ENCODE measurements at regions not wholly inside any gene's neighbourhood (a gene's known extent, or its start where the extent isn't known, plus 50 kb on each side); places are given as distances from the start of the nearest gene placed in this dataset.

DNA sequence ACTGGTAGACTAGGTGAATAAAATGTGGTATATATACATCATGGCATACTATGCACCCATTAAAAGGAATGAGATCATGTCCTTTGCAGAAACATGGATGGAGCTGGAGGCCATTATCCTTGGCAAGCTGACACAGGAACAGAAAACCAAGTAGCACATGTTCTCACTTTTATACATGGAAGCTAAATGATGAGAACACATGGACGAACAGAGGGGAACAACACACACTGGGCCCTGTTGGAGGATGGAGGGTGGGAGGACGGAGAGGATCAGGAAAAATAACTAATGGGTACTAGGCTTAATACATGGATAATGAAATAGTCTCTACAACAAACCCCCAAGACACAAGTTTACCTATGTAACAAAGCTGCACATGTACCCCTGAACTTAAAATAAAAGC lies 780.0 kb downstream of the DACH1 start:
- DNase-seq (ENCODE audit: low read depth): no peak

DNA sequence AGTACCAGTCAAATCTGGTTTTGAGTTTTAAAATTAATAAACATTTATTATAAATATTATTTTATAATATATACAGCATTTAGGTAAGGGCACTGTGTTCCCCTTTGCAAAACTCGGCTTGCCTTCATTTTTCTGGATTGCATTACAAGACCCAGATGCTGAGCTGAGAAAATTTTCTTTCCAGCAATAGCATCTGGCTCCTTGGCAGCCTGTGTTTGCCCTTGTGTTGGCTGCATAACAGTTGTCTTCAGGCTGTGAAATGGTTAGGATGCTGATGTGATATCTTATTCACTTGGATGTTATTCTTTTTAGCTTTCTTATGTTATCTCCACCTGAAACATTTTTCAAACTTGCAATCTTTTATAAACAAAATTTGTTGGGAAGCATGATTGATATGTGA lies 784.4 kb downstream of the DACH1 start:
- DNase-seq (ENCODE audit: low read depth): no peak

DNA sequence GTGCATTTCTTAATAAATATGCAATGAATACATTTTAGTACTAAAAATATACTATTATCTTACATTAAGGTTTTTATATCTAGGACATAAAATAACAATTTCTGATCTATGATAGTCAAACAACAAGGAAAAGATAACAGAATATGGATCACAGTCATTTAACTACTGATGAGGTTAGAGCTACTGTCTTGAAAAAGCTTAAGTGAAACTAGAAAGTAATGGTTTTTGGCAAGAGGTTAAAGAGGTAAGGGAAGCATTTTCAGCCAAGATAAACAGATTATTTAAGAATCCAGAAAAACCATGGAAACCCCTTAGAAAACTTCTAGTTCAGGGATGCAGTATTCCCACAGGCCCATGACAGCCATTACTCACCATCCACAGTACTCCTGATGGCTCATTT lies 787.4 kb downstream of the DACH1 start:
- no peak for DNase-seq (ENCODE audit: low read depth)

DNA sequence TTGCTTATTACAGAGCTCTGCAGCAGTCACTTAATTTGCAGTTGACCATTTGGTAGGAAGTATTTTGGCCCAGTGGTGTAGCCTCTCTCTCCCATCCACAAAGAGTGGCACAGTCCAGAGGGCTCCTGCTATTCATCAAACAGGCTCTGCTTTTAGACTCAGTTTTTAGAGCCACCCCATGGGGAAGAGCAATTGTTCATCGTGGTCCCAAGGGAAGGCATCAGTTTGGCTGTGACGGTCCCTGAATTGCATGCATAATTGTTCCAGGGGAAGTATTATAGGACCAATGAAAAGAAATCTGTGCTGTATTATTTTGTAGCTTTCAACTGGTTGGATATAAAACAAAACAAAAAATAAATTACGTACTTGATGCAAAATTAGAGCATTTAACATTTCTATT lies 799.0 kb downstream of the DACH1 start:
- DNase-seq (ENCODE audit: low read depth): no peak

DNA sequence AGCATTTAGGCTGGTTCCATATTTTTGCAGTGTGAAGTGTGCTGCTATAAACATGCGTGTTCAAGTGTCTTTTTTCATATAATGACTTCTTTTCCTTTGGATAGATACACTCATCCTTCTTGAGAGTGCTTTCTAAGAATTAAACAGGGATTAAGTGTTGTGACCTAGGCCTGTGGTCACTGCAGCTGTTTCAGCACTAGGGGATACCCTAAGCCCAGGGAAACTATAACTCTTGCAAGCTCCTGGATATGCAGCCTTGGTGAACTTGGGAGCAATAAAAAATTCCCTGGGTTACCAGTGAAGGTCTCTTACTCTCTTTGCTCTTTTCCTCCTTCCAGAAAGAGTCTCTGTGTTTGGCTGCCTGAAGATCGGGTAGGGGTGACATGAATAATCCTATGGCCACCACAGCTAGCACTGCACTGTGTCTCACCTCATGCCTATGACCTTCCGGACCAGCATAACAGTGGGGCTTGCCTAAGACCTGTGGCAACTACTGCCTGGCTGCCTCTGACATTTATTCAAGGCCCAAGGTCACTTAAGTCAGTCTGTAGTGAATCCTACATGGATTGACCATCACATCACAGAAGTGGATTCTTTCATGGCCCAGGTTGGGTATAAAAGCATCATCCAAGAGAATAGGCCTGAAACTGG lies 799.7 kb downstream of the DACH1 start:
- DNase-seq (ENCODE audit: low read depth): no peak

DNA sequence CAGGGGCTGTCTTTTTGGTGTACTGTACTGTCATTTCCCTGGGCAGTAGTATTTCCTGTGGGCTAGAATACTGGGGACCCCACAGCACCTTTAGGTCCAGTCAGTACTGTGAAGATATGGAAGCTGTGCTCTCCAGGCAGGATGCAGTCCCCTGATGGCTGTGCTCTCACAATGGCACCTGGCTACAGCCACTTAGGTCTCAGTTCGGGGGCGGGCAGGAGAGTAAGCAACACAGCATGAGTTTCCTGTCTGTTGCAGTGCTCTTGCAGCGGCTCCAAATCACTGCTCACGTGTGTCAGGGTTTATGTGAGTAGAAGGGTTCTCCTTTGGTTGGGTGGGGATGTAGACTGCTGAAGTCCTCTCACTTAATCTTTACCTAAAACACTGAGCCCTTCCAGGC lies 810.4 kb downstream of the DACH1 start:
- DNase-seq (ENCODE audit: low read depth): no peak

DNA sequence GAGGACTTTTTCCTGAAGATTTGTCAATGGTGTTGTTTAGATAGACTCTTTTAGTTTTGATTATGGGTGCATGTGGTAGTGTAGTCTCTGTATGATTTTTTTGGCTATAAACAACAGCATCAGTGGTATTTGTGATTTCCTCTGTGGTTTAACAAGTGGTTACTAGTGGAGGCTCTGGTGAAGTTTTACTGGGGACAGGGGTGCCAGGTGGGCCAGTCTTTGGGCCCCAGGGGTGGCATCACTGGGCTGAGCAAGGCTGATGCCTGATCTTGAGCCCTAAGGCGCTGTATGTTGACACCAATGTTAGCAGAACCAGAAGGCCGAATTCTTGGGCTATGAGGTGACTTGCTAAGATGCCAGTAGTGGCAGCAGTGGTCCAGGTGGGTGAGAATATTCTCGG lies 811.4 kb downstream of the DACH1 start:
- DNase-seq (ENCODE audit: low read depth): no peak

DNA sequence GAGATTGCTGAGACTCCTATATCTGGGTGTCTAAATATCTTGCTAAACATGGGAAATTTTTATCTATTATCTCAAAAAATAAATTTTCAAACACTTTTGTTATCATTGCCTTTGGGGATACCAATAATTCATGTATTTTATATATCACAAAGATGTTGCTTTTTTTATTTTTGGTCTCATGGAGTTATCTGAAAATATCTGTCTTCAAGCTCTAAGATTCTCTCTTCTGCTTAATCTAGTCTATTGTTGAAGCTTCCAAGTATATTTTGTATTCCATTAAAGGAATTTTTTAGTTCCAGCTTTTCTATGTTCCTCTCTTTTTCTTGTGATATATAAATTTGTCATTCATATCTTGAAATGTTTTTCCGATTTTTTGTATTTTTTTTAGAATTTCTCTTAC lies 812.0 kb downstream of the DACH1 start:
- no peak for DNase-seq (ENCODE audit: low read depth)

DNA sequence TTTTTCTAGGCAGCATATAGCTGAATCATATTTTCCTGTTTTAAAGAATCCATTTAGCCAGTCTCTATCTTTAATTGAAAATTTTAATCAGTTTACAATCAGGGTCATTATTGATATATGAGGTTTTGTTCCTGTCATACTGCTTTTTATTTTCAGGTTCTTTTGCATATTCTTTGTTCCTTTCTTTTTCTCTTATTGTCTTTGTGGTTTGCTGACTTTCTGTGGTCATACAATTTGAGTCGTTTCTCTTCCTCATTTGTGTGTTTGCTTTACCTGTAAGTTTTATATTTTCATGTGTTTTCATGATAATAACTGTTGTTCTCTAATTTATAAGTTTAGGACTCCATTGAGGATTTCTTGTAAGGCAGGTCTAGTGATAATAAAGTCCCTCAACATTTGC lies 812.6 kb downstream of the DACH1 start:
- no peak for DNase-seq (ENCODE audit: low read depth)

DNA sequence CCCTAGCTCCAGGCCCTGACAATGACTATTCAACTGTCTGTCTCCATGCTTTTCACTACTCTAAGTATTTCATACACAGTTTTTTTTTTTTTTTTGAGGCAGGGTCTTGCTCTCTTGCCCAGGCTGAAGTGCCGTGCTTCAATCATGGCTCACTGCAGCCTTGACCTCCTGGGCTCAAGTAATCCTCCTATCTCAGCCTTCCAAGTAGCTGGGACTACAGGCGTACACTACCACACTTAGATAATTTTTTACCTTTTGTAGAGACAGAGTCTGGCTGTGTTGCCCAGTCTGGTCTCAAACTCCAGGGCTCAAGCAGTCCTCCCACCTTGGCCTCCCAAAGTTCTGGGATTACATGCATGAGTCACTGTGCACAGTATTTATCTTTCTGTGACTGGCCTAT lies 815.4 kb downstream of the DACH1 start:
- DNase-seq (ENCODE audit: low read depth): no peak

DNA sequence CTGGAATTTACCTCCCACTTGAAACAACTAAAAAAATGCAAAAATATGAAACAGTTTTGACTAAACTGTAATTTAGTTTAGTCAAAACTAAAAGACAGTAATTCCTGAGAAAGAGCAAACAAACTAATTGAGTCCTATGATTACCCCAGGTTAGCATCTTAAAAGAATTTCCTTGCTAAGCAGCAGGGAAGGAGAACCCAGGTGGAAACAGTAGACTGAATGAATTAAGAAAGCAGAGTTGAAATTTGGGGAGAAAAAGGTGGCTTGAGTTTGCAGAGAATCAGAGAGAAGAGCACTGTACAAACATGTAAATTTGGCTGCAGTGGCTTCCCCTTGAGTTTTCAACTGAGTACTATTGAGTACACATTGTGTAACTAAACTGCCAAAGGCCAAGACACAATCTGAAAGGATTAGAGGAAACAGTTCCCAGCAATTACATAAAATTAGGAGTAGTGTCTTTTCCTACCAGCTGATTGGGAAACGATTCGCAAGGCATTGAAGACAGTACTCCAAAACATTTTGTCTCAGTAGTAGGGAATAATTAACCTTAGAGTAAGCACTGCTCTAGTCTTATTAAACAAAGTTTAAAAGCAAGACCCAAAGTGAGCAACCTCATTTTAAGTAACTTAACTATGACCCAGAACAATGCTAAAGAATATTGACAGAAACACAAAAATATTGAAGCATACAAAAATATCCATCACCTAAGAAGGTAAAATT lies 820.5 kb downstream of the DACH1 start:
- no peak for DNase-seq (ENCODE audit: low read depth)

DNA sequence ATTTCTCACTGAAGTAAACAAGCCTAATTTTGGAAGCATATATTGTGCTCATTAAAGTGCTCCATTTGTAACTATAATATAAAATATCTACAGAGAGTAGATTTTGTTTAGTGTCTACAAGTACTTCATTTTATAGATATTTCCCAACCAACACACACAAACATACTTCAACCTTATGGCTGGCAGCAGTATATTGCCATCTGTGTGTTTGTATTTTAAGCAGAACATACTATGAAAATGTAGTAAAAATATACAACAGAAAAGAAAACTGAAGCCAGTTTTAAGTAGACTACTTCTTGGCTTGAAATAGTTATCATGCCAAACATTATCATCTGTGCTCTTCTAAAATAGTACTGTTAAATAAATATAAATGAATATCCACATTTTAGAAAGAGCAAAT lies 821.9 kb downstream of the DACH1 start:
- DNase-seq (ENCODE audit: low read depth): no peak

DNA sequence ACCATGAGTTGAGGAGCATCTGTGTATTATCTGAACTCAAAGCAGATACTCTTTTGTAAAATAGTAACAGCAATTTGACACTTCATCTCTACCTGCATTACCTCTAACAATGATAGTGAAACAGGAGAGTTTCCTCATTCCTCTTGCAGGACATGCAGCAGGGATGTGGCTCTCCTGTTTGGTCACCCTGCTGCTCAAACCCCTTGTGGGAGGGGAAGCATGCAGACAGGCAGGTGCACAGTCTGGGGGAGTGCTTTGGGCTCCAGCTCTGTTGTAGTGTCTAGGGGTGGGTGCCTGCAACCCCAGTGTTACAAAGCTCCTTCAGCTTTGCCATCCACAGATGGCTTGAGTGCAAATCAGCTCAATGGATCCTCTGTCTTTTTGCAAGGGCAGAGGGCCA lies 827.6 kb downstream of the DACH1 start:
- no peak for DNase-seq (ENCODE audit: low read depth)

DNA sequence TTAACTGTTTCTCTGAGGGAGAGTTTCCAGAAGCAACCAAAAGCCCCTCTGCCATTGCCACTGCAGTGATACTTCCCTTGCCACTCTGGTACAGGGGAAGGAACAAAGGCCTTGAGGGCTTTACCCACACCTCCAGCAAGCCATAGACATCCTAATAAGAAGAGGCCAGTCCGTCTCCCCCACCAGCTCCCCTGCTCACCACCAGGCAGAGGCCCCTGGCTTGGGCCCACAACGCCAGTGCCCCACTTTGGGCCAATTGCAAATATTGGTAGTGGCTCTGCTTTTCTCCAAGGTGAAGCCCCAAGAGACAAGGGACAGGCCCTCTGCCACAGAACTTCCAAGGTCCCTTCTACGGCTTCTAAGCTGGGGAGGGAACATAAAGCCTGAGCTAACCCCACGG lies 833.0 kb downstream of the DACH1 start:
- DNase-seq (ENCODE audit: low read depth): no peak

DNA sequence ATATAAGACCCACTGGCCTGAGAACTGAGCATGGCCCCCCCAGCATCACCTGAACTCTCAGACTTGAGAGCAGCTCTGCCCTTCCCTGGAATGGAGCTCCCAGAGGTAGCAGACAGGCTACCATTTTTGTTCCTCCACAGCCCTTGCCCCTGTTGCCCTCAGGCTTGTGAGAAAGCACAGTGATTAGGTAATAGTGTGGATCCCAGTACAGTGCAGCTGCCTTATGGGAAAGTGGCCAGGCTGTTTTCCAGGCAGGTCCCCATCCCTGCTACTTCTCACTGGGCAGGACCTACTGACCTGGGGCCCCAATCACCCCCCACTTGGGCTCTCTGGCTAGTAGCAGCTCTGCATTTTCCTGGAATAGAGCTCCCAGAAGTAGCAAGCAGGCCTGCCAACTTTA lies 834.0 kb downstream of the DACH1 start:
- DNase-seq (ENCODE audit: low read depth): no peak

DNA sequence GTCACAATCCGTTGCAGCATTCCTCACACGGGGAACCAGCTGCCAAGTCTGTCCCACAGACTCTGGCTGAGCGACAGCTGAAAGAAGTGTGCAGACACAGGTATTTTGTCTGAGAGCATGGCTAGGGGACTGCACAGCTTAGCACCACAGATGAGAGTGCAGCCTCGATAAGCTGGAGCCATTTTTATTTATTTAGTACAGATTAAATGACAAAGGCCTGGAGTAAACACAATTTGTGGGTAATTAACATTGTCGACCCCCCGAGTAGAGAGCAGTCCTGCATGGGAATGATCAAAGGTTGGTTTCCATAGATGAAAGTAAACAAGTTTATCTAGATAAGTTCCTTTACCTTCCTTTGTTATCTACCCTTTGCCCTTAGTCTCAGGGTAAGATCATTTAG lies 836.2 kb downstream of the DACH1 start:
- no peak for DNase-seq (ENCODE audit: low read depth)

DNA sequence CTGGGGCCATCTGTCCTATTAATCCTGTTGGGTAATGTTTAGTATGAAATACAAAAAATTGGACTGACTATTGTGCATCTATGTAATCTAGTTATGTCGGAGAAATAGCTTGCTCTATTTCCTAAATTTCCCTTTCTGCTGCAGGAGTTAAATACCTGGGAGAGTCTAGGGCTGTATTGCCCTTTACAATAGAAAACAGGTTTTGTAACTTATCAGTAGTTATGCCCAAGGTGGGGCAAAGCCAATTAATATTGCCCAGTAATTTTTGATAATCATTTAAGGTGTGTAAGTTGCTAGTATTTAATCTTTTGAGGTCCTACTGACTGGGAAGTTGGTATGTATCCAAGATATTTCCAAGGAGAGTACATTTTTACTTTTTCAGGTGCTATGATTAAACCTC lies 838.1 kb downstream of the DACH1 start:
- DNase-seq (ENCODE audit: low read depth): no peak

DNA sequence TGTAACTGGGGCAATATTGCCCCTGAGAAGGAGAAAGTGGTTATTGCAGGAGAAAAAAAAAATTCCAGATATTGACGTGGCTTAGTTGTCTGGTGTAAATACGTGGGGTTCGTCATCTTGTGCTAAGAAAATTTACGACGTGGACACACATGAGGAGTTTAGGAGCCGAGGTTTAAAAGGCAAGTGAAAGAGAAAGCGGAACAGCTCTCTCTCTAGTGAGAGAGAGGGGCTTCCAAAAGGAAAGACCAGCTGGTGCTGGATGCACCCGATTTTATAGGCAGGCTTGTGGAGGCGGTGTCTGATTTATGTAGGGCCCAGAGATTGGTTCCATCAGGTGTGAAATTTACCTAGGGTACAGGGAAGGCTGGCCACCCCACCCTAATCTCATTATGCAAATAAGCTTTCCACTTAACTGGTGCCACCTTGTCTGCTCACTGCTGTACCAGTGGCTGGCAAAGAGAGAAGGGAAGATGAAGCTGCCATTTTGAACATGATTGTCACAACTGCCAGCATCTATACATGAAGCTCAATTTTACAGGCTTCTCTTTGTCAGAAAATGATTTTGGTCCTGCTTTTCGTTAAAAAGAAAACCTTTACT lies 845.1 kb downstream of the DACH1 start:
- no peak for DNase-seq (ENCODE audit: low read depth)

DNA sequence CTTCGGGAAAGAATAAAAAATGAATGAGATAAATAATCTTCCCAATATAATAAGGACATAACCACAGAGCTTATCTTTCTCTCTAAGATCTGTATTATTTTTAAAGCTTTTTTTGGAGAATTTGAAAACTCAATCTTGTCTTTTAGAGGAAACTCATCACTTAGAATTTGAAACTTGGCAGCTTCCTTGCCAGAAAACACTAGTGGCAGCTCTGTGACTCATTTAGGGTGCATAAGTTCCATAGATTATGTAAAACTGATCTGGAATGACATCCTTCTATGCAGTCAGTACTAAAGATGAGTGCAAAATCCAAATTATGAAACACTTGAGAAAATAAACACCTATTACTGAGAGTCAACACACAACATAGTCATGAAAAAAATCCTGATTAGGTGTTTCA lies 848.0 kb downstream of the DACH1 start:
- no peak for DNase-seq (ENCODE audit: low read depth)

DNA sequence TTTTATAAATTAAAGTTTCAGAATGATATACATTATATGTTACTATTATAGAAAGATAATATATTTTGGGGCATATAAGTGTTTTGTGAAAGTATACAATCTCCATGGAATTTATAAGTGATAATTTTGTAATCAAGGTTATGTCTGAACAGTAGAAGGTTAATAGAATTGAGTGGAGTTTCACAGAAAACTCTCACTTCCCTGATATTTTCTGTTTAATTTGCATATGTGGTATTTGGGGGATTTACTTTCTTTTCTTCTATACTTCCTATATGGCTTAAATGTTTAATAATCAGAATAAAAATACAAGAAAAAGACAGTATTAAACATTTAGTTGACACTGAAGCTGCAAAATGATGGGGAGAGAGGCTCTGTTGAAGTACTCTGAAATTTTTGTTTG lies 848.5 kb downstream of the DACH1 start:
- no peak for DNase-seq (ENCODE audit: low read depth)

DNA sequence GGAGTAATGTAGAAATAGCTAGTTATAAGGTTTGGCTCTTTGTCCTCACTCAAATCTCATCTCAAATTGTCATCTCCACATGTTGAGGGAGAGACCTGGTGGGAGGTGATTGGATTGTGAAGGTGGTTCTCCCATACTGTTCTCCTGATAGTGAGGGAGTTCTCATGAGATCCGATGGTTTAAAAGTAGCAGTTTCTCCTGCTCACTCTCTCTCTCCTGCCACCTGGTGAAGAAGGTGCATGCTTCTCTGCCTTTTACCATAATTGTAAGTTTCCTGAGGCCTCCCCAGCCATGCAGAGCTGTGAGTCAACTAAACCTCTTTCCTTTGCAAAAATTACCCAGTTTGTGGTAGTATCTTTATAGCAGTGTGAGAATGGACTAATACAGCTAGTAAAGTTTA lies 849.4 kb downstream of the DACH1 start:
- DNase-seq (ENCODE audit: low read depth): no peak

DNA sequence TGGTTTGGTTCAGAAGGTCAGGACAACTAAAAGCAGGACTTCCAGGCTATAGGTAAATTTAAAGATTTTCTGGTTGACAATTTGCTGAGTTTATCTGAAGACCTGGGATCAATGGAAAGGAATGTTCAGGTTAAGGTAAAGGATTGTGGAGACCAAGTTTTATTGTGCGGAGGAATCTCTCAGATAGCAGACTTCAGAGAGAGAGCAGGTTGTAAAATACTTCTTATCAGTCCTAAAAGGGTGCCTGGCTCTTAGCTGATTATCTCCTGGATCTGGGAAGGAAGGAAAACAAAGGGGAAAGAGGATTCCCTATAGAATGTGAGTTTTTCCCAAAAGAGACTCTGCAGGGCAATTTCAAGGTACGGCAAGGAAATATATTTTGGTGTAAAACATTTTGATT lies 851.5 kb downstream of the DACH1 start:
- no peak for DNase-seq (ENCODE audit: low read depth)

DNA sequence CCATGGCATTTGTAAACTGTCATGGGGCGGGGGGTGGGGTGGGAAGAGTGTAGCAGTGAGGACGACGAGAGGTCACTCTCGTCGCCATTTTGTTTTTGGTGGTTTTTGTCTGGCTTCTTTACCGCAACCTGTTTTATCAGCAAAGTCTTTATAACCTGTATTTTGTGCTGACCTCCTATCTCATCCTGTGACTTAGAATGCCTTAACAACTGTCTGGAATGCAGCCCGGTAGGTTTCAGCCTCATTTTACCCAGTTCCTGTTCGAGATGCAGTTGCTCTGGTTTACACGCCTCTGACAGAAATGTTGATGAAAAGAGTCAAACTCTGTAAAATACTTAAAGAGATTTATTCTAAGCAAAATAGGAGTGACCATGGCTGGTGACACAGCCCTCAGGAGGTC lies 852.0 kb downstream of the DACH1 start:
- no peak for DNase-seq (ENCODE audit: low read depth)

DNA sequence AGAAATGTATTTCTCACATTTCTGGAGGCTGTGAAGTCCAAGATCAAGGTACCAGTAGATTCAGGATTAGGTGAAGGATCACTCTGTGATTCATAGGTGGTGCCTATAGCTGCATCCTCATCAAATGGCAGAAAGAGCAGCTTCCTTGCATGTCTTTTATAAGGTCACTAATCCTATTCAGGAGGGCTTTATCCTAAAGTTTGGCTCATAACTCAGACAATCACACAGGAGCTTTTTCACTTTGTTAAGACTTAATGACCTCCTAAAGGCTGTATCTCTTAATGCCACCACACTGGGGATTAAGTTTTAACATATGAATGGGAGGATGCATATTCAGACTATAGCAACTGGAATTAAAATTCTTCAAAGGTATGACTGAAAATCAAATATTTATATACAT lies 861.1 kb downstream of the DACH1 start:
- no peak for DNase-seq (ENCODE audit: low read depth)

Measured in Daoy (cell line).